Activated B cell treated with CpG ODN at 0.5 μM for 24 hours (primary cell): ENCODE measurements at regions not wholly inside any gene's neighbourhood (a gene's known extent, or its start where the extent isn't known, plus 50 kb on each side); places are given as distances from the start of the nearest gene placed in this dataset.
"Not testable (repeated sequence)": the region's sequence is repeated elsewhere in the genome, so short reads cannot be mapped to it uniquely, and the experiment has no call there.

Experiments used
- ATAC-seq: fragments of 200-7000 bp; cut with Tn5 transposase; one replicate; pipeline ENCODE4 v1.10.0; 2021; ENCODE audit warnings: low read depth, mild to moderate bottlenecking, moderate library complexity
- CTCF ChIA-PET: fragments of 350-600 bp; sonication (Branson Sonifier 250); formaldehyde crosslinking; loops from one replicate; lab custom pipeline; 2021; ENCODE audit warnings: antibody characterized with exemption; lab: Charles Lee
- POLR2A ChIA-PET: fragments of 350-600 bp; sonication (Branson Sonifier 250); formaldehyde crosslinking; loops from one replicate; lab custom pipeline; 2021; ENCODE audit warnings: antibody characterized with exemption; lab: Charles Lee
- DNase-seq: peaks from one replicate; pipeline ENCODE4 v3.0.0; 2022
- H3K27ac Mint-ChIP-seq: one replicate; pipeline ENCODE4 v1.8.0; 2020; ENCODE audit warnings: mixed read lengths
- H3K27me3 Mint-ChIP-seq: one replicate; pipeline ENCODE4 v1.8.0; 2021; ENCODE audit warnings: mixed read lengths
- H3K36me3 Mint-ChIP-seq: one replicate; pipeline ENCODE4 v1.8.0; 2021; ENCODE audit warnings: low read depth, mixed read lengths
- H3K4me1 Mint-ChIP-seq: one replicate; pipeline ENCODE4 v1.8.0; 2021; ENCODE audit warnings: mixed read lengths
- H3K4me3 Mint-ChIP-seq: one replicate; pipeline ENCODE4 v1.8.0; 2020; ENCODE audit warnings: mild to moderate bottlenecking, mixed read lengths
- H3K9me3 Mint-ChIP-seq: one replicate; pipeline ENCODE4 v1.8.0; 2020; ENCODE audit warnings: mixed read lengths
- intact Hi-C: fragments of 100-400 bp; cut with micrococcal nuclease; formaldehyde crosslinking; loops from one replicate; pipeline ENCODE4 v1.15.1; 2024
- TF ChIP-seq, protein P1 (sequence below): fragments of 200-600 bp; IDR thresholded peaks from one replicate; pipeline ENCODE4 v1.8.0; 2022; ENCODE audit warnings: antibody characterized with exemption, mild to moderate bottlenecking

DNA sequence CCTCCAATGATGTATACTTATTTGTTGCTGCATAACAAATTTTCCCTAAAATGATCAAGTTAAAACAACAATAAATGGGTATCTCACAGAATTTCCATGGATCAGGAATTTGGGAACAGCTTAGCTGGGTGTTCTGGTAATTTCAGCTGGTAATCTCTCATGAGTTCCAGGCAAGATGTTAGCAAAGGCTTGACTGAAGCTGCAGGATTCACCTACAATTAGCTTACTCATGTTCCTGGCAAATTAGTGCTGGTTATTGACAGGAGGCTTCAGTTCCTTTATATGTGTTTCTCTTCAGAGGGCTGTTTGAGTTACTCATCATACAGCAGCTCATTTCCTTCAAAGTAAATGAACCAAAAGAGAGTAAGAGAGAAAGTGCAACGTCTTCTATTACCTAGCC lies 506.3 kb upstream of the IMPG1 start:
- TF ChIP-seq, protein P1, sequence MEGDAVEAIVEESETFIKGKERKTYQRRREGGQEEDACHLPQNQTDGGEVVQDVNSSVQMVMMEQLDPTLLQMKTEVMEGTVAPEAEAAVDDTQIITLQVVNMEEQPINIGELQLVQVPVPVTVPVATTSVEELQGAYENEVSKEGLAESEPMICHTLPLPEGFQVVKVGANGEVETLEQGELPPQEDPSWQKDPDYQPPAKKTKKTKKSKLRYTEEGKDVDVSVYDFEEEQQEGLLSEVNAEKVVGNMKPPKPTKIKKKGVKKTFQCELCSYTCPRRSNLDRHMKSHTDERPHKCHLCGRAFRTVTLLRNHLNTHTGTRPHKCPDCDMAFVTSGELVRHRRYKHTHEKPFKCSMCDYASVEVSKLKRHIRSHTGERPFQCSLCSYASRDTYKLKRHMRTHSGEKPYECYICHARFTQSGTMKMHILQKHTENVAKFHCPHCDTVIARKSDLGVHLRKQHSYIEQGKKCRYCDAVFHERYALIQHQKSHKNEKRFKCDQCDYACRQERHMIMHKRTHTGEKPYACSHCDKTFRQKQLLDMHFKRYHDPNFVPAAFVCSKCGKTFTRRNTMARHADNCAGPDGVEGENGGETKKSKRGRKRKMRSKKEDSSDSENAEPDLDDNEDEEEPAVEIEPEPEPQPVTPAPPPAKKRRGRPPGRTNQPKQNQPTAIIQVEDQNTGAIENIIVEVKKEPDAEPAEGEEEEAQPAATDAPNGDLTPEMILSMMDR = no peak
- Mint-ChIP-seq H3K9me3 (no peaks in the 10 kb centered on the region), H3K27me3 (no peaks in the 10 kb centered on the region), H3K4me1 (no peaks in the 10 kb centered on the region), H3K27ac (no peak overlapping the region), H3K4me3 (no peak overlapping the region), H3K36me3 (no peaks in the 10 kb centered on the region)
- ChIA-PET CTCF (no interaction called here), POLR2A (no interaction called here)
- intact Hi-C loops = no loop called here
- DNase-seq (no peak), ATAC-seq (no peak)

DNA sequence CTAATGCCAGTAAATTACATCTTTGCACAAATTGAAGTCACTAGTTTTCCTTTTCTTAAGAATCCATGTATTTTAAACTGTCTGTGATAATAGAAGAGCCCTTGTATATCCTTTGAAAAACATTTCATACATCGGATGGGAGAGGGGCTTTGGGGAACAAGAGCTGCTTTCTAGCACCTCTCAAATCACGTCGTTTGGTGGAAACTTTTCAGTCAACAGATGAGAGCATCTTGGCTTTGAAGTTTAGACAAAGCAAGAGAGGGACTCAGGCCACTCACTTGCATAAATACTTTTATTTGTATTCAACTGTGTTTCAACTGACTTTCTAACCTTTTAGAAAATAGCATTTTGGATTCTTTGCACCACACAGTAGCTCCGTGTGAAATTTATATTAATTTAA lies 502.3 kb upstream of the IMPG1 start:
- Mint-ChIP-seq H3K36me3 (no peaks in the 10 kb centered on the region), H3K9me3 (peaks cover 2% of the 10 kb centered on the region), H3K4me1 (no peaks in the 10 kb centered on the region), H3K4me3 (no peak overlapping the region), H3K27me3 (no peaks in the 10 kb centered on the region), H3K27ac (no peak overlapping the region)
- ATAC-seq (no peak), DNase-seq (no peak)
- TF ChIP-seq, protein P1 = no peak
- CTCF ChIA-PET = no interaction called here
- POLR2A ChIA-PET = no interaction called here
- intact Hi-C loops = no loop called here

DNA sequence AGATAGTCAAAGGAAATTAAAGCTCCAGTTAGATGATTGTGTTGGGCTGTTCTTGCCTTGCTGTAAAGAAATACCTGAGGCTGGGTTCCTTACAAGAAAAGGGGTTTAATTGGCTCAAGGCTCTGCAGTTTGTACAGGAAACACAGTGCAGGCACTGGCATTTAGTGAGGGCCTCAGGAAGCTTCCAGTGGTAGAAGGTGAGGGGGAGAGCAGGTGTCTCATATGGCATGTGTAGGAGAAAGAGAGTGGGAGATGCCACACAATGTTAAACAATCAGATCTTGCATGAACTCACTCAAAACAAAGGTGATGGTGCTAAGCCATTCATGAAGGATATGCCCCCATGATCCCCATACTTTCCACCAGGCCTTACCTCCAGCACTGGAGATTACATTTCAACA lies 493.5 kb upstream of the IMPG1 start:
- Mint-ChIP-seq H3K36me3 (no peaks in the 10 kb centered on the region), H3K4me3 (no peak overlapping the region), H3K4me1 (no peaks in the 10 kb centered on the region), H3K27me3 (no peaks in the 10 kb centered on the region), H3K9me3 (peaks cover 10% of the 10 kb centered on the region), H3K27ac (no peak overlapping the region)
- intact Hi-C loops = no loop called here
- no peak for ATAC-seq
- DNase-seq = no peak
- POLR2A ChIA-PET = no interaction called here
- TF ChIP-seq, protein P1 = no peak
- CTCF ChIA-PET = no interaction called here

DNA sequence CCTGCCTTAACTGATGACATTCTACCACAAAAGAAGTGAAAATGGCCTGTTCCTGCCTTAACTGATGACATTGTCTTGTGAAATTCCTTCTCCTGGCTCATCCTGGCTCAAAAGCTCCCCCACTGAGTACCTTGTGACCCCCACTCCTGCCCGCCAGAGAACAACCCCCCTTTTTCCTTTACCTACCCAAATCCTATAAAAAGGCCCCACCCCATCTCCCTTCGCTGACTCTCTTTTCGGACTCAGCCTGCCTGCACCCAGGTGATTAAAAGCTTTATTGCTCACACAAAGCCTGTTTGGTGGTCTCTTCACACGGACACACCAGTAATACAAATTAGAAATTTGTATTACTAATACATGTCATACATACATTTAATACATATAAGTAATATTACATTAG lies 489.9 kb upstream of the IMPG1 start:
- H3K27ac Mint-ChIP-seq, POLR2A ChIA-PET, H3K36me3 Mint-ChIP-seq, intact Hi-C loops, ATAC-seq, H3K4me1 Mint-ChIP-seq, H3K9me3 Mint-ChIP-seq, H3K4me3 Mint-ChIP-seq, H3K27me3 Mint-ChIP-seq, DNase-seq, CTCF ChIA-PET: not testable (repeated sequence)

DNA sequence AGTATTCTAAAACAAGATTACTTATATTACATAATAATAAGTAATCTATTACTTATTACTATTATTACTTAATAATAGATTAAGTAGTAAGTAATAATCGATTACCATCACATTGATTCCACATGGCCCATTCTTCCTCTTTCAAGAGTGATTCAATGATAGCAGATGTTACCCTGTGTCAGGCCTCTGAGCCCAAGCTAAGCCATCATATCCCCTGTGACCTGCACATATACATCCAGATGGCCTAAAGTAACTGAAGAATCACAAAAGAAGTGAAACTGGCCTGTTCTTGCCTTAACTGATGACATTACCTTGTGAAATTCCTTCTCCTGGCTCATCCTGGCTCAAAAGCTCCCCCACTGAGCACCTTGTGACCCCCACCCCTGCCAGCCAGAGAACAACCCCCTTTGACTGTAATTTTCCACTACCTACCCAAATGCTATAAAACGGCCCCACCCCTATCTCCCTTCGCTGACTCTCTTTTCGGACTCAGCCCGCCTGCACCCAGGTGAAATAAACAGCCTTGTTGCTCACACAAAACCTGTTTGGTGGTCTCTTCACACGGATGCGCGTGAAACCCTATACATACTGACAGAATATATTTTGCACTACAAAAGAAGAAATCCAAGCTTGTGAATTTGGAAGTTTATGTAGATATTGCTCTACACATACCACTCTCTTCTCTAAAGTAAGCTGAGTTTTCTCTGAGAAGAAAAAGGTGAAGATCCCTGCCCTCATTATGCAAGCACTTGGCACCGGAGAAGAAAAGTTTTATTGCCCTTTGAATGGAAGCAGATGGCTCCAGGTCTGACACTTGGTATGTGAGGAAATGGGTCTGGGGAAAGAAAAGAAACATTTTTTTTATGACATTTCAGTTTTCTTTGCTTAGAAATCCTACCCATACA lies 488.6 kb upstream of the IMPG1 start:
- H3K4me3 Mint-ChIP-seq, ATAC-seq, H3K27me3 Mint-ChIP-seq, CTCF ChIA-PET, H3K27ac Mint-ChIP-seq, POLR2A ChIA-PET, H3K4me1 Mint-ChIP-seq, DNase-seq, H3K36me3 Mint-ChIP-seq, H3K9me3 Mint-ChIP-seq, intact Hi-C loops: not testable (repeated sequence)

DNA sequence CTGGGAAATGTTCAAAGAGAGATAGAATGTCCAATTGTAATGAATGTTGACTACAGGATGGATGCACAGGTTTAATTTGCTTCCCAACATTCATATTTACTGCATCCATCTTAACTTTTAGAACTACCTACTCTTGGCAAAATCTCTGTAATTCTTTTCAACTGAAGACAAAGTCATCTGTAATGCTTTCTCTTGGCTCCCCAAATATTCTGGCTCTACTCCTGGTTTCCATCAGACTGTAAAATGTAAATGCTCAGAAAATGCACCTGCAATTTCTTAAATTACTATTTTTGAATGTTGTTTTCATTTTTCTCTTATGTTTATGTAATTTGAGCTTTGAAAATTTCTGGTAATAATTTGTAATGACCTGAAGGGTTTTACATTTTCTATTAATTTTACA lies 480.8 kb upstream of the IMPG1 start:
- H3K36me3 Mint-ChIP-seq = no peaks in the 10 kb centered on the region
- no peak overlapping the region for H3K27ac Mint-ChIP-seq
- no peak overlapping the region for H3K4me3 Mint-ChIP-seq
- POLR2A ChIA-PET = no interaction called here
- H3K4me1 Mint-ChIP-seq = no peaks in the 10 kb centered on the region
- H3K9me3 Mint-ChIP-seq = no peaks in the 10 kb centered on the region
- DNase-seq (no peak), ATAC-seq (no peak)
- intact Hi-C loops = no loop called here
- TF ChIP-seq, protein P1 = no peak
- no peaks in the 10 kb centered on the region for H3K27me3 Mint-ChIP-seq
- CTCF ChIA-PET = no interaction called here
